WTC11 (cell line): ENCODE measurements at regions not wholly inside any gene's neighbourhood (a gene's known extent, or its start where the extent isn't known, plus 50 kb on each side); places are given as distances from the start of the nearest gene placed in this dataset.

Source experiments
- ATAC-seq: fragments of 200-7000 bp; cut with Tn5 transposase; 2 replicates; pipeline ENCODE4 v1.10.0; 2021; ENCODE audit warnings: mild to moderate bottlenecking, moderate library complexity
- CTCF ChIA-PET: fragments of 300-600 bp; sonication (Branson Sonifier 250); formaldehyde crosslinking; loops from one replicate; lab custom pipeline; 2021; ENCODE audit warnings: antibody characterized with exemption; lab: Charles Lee
- POLR2A ChIA-PET: fragments of 350-600 bp; sonication (Branson Sonifier 250); formaldehyde crosslinking; loops from one replicate; lab custom pipeline; 2021; ENCODE audit warnings: antibody characterized with exemption; lab: Charles Lee
- DNase-seq: peaks from one replicate; pipeline ENCODE4 v3.0.0; 2021; ENCODE audit warnings: low spot score
- H3K27ac Mint-ChIP-seq: 2 replicates; pipeline ENCODE4 v1.8.0; 2021; ENCODE audit warnings: mixed read lengths
- H3K27me3 Mint-ChIP-seq: 2 replicates; pipeline ENCODE4 v1.8.0; 2021; ENCODE audit warnings: low read depth, mild to moderate bottlenecking, moderate library complexity, mixed read lengths
- H3K36me3 Mint-ChIP-seq: 2 replicates; pipeline ENCODE4 v1.8.0; 2021; ENCODE audit warnings: mixed read lengths
- H3K4me1 Mint-ChIP-seq: 2 replicates; pipeline ENCODE4 v1.8.0; 2022; ENCODE audit warnings: mixed read lengths
- H3K4me3 Mint-ChIP-seq: 2 replicates; pipeline ENCODE4 v1.8.0; 2021; ENCODE audit warnings: mild to moderate bottlenecking, moderate library complexity, mixed read lengths
- H3K9me3 Mint-ChIP-seq: 2 replicates; pipeline ENCODE4 v1.8.0; 2021; ENCODE audit warnings: mixed read lengths
- ARID4B ChIP-seq: sonication (generic); formaldehyde crosslinking; IDR thresholded peaks from 2 replicates; pipeline ENCODE4 v1.8.0; 2023; ENCODE audit warnings: missing genetic modification reagents, mild to moderate bottlenecking, borderline replicate concordance
- ATF1 ChIP-seq: sonication (generic); formaldehyde crosslinking; IDR thresholded peaks from 2 replicates; pipeline ENCODE4 v1.8.1; 2023; ENCODE audit warnings: mild to moderate bottlenecking, moderate library complexity, missing genetic modification reagents
- CBFB ChIP-seq: sonication (generic); formaldehyde crosslinking; IDR thresholded peaks from 2 replicates; pipeline ENCODE4 v1.8.1; 2022; ENCODE audit warnings: mild to moderate bottlenecking, low read depth, missing genetic modification reagents
- CTCF ChIP-seq: fragments of 200-600 bp; IDR thresholded peaks from 2 replicates; pipeline ENCODE4 v1.8.0; 2022; ENCODE audit warnings: antibody characterized with exemption
- GRHL2 ChIP-seq: fragments of 250-450 bp; sonication (Bioruptor Pico); IDR thresholded peaks from 2 replicates; pipeline ENCODE4 v1.8.0; 2022; ENCODE audit warnings: mild to moderate bottlenecking, moderate library complexity; ENCODE audit not compliant: insufficient replicate concordance, severe bottlenecking
- IRF2 ChIP-seq: sonication (generic); formaldehyde crosslinking; IDR thresholded peaks from 2 replicates; pipeline ENCODE4 v1.8.0; 2022; ENCODE audit warnings: low read depth, missing genetic modification reagents, borderline replicate concordance
- JUN ChIP-seq: sonication (generic); formaldehyde crosslinking; IDR thresholded peaks from 2 replicates; pipeline ENCODE4 v1.8.0; 2023; ENCODE audit warnings: mild to moderate bottlenecking, missing genetic modification reagents
- NR2C2 ChIP-seq: sonication (generic); formaldehyde crosslinking; IDR thresholded peaks from 2 replicates; pipeline ENCODE4 v1.8.0; 2022; ENCODE audit warnings: mild to moderate bottlenecking, missing genetic modification reagents
- NR3C1 ChIP-seq: sonication (generic); formaldehyde crosslinking; conservative IDR thresholded peaks from 2 replicates; pipeline ENCODE4 v1.8.1; 2023; ENCODE audit warnings: low read depth, mild to moderate bottlenecking, missing genetic modification reagents
- PREB ChIP-seq: sonication (generic); formaldehyde crosslinking; IDR thresholded peaks from 2 replicates; pipeline ENCODE4 v1.8.1; 2022; ENCODE audit warnings: mild to moderate bottlenecking, missing genetic modification reagents, moderate library complexity, borderline replicate concordance
- SP1 ChIP-seq: sonication (generic); formaldehyde crosslinking; conservative IDR thresholded peaks from 2 replicates; pipeline ENCODE4 v1.8.1; 2022; ENCODE audit warnings: missing genetic modification reagents
- ZBTB21 ChIP-seq: sonication (generic); formaldehyde crosslinking; IDR thresholded peaks from 2 replicates; pipeline ENCODE4 v1.8.1; 2023; ENCODE audit warnings: mild to moderate bottlenecking, missing genetic modification reagents, borderline replicate concordance
- ZBTB43 ChIP-seq: sonication (generic); formaldehyde crosslinking; IDR thresholded peaks from 2 replicates; pipeline ENCODE4 v1.8.1; 2023; ENCODE audit warnings: mild to moderate bottlenecking, missing genetic modification reagents
- ZNF138 ChIP-seq: sonication (generic); formaldehyde crosslinking; conservative IDR thresholded peaks from 2 replicates; pipeline ENCODE4 v1.8.1; 2022; ENCODE audit warnings: mild to moderate bottlenecking, moderate library complexity, missing genetic modification reagents
- ZNF425 ChIP-seq: fragments of 250-450 bp; sonication (Bioruptor Pico); conservative IDR thresholded peaks from 2 replicates; pipeline ENCODE4 v1.9.0; 2021; ENCODE audit warnings: mild to moderate bottlenecking
- ZNF671 ChIP-seq: fragments of 250-450 bp; sonication (Bioruptor Pico); IDR thresholded peaks from 2 replicates; pipeline ENCODE4 v1.8.0; 2021; ENCODE audit warnings: mild to moderate bottlenecking
- TF ChIP-seq, protein P1 (sequence below): sonication (generic); formaldehyde crosslinking; IDR thresholded peaks from 2 replicates; pipeline ENCODE4 v1.8.1; 2023; ENCODE audit warnings: mild to moderate bottlenecking, missing genetic modification reagents, moderate library complexity
- TF ChIP-seq, protein P2 (sequence below): sonication (generic); formaldehyde crosslinking; IDR thresholded peaks from 2 replicates; pipeline ENCODE4 v1.8.1; 2022; ENCODE audit warnings: missing genetic modification reagents, borderline replicate concordance

- Mint-ChIP-seq H3K36me3 (peaks cover 8% of the 10 kb centered on the region), H3K27me3 (no peaks in the 10 kb centered on the region), H3K4me3 (no peak overlapping the region), H3K27ac (no peak overlapping the region), H3K9me3 (peaks cover 22% of the 10 kb centered on the region), H3K4me1 (peaks cover 13% of the 10 kb centered on the region)
- ChIA-PET CTCF (interaction anchor here (1.3 kb wide), 1 partner anchor 34 kb away, joined by 5 read pairs; no protein-coding TSS in a partner anchor), POLR2A (no interaction called here)
- DNase-seq (no peak), ATAC-seq (no peak)
- TF ChIP-seq ZNF671 (no peak), CTCF (no peak), ZBTB21 (CRISPR knock-in tag) (no peak), NR3C1 (CRISPR knock-in tag) (no peak)
These were observed 681.2 kb upstream of the NRP1 start for GRCh38 chr10:34015700-34016099.

DNA sequence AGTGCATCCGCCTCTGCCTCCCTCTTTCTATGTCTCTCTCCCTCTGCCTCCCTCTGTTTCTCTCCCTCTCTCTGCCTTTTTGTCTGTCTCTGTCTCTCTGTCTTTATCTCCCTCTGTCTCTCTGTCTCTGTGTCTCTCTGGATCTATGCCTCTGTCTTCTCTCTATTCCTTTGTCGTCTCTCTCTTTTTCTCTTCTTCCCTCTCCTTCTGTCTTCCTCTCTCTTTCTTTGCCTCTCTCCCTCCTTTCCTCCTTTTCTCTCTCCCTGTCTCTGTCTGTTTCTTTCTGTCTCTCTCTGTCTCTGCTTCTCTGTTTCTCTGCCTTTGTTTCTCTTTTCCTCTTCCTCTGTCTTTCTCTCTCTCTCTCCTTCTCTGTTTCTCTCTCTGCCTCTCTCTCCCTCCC lies 678.8 kb upstream of the NRP1 start:
- Mint-ChIP-seq H3K27ac (no peak overlapping the region), H3K27me3 (no peaks in the 10 kb centered on the region), H3K9me3 (peaks cover 28% of the 10 kb centered on the region), H3K36me3 (peaks cover 13% of the 10 kb centered on the region), H3K4me1 (peaks cover 19% of the 10 kb centered on the region), H3K4me3 (no peak overlapping the region)
- no peak for TF ChIP-seq ZNF138 (CRISPR knock-in tag)
- TF ChIP-seq ATF1 (CRISPR knock-in tag), result no peak
- no peak for TF ChIP-seq JUN (CRISPR knock-in tag)
- TF ChIP-seq CBFB (CRISPR knock-in tag), result no peak
- no peak for TF ChIP-seq IRF2 (CRISPR knock-in tag)
- no peak for TF ChIP-seq NR3C1 (CRISPR knock-in tag)
- no peak for TF ChIP-seq GRHL2 (CRISPR knock-in tag)
- TF ChIP-seq NR2C2, result no peak
- TF ChIP-seq, protein P1, sequence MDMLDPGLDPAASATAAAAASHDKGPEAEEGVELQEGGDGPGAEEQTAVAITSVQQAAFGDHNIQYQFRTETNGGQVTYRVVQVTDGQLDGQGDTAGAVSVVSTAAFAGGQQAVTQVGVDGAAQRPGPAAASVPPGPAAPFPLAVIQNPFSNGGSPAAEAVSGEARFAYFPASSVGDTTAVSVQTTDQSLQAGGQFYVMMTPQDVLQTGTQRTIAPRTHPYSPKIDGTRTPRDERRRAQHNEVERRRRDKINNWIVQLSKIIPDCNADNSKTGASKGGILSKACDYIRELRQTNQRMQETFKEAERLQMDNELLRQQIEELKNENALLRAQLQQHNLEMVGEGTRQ (CRISPR knock-in tag), result no peak
- no peak for DNase-seq
- ATAC-seq, result no peak
- POLR2A ChIA-PET, result no interaction called here
- CTCF ChIA-PET, result no interaction called here

- H3K4me1 Mint-ChIP-seq, result peaks cover 15% of the 10 kb centered on the region
- H3K27me3 Mint-ChIP-seq, result no peaks in the 10 kb centered on the region
- H3K36me3 Mint-ChIP-seq, result peaks cover 13% of the 10 kb centered on the region
- no peak overlapping the region for H3K4me3 Mint-ChIP-seq
- POLR2A ChIA-PET, result no interaction called here
- TF ChIP-seq ARID4B (CRISPR knock-in tag) (no peak), ZBTB43 (CRISPR knock-in tag) (no peak), SP1 (CRISPR knock-in tag) (no peak), PREB (CRISPR knock-in tag) (no peak), ZNF425 (CRISPR knock-in tag) (no peak)
- TF ChIP-seq, protein P2, sequence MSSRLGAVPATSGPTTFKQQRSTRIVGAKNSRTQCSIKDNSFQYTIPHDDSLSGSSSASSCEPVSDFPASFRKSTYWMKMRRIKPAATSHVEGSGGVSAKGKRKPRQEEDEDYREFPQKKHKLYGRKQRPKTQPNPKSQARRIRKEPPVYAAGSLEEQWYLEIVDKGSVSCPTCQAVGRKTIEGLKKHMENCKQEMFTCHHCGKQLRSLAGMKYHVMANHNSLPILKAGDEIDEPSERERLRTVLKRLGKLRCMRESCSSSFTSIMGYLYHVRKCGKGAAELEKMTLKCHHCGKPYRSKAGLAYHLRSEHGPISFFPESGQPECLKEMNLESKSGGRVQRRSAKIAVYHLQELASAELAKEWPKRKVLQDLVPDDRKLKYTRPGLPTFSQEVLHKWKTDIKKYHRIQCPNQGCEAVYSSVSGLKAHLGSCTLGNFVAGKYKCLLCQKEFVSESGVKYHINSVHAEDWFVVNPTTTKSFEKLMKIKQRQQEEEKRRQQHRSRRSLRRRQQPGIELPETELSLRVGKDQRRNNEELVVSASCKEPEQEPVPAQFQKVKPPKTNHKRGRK (CRISPR knock-in tag), result no peak
- TF ChIP-seq, all 79 proteins: peak for 0
- Mint-ChIP-seq H3K27ac (no peak overlapping the region), H3K9me3 (peaks cover 28% of the 10 kb centered on the region)
- ATAC-seq (no peak), DNase-seq (no peak)
- CTCF ChIA-PET, result no interaction called here
These were observed 676.4 kb upstream of the NRP1 start for GRCh38 chr10:34010891-34011290.
